GM23338 (cell line): ENCODE measurements at regions not wholly inside any gene's neighbourhood (a gene's known extent, or its start where the extent isn't known, plus 50 kb on each side); places are given as distances from the start of the nearest gene placed in this dataset.

Experiments used
- CREB1 ChIP-seq: fragments of 250-450 bp; sonication (Bioruptor Pico); IDR thresholded peaks from 2 replicates; pipeline ENCODE4 v1.5.0; 2020; ENCODE audit warnings: low read depth, mild to moderate bottlenecking, moderate library complexity
- EZH2 ChIP-seq: fragments of 200-600 bp; sonication (generic); IDR thresholded peaks from one replicate; pipeline ENCODE4 v1.8.0; 2017; ENCODE audit warnings: antibody characterized with exemption, mild to moderate bottlenecking, low read depth; ENCODE audit not compliant: unreplicated experiment
- EZH2phosphoT487 ChIP-seq: fragments of 200-600 bp; sonication (generic); IDR thresholded peaks from one replicate; pipeline ENCODE4 v1.8.1; 2018; ENCODE audit warnings: antibody characterized with exemption; ENCODE audit not compliant: unreplicated experiment
- JUNB ChIP-seq: IDR thresholded peaks from one replicate; pipeline ENCODE4 v1.6.1; 2016; ENCODE audit warnings: antibody characterized with exemption; ENCODE audit not compliant: unreplicated experiment
- POLR2AphosphoS5 ChIP-seq: IDR thresholded peaks from 2 replicates; pipeline ENCODE4 v1.6.1; 2016; ENCODE audit warnings: antibody characterized with exemption, low read depth
- REST ChIP-seq: IDR thresholded peaks from one replicate; pipeline ENCODE4 v1.6.1; 2018; ENCODE audit warnings: antibody characterized with exemption; ENCODE audit not compliant: unreplicated experiment
- ZNF462 ChIP-seq: fragments of 250-450 bp; sonication (Bioruptor Pico); IDR thresholded peaks from 2 replicates; pipeline ENCODE4 v1.5.0; 2020; ENCODE audit warnings: mild to moderate bottlenecking, moderate library complexity

- TF ChIP-seq ZNF462 (no peak), EZH2 (no peak), EZH2phosphoT487 (no peak), POLR2AphosphoS5 (no peak), REST (no peak), JUNB (no peak), CREB1 (CRISPR knock-in tag) (no peak)
Measured at GRCh38 chr2:172295677-172296076, 131.7 kb upstream of the ITGA6 start (continued).
